ENCODE measurements at regions not wholly inside any gene's neighbourhood (a gene's known extent, or its start where the extent isn't known, plus 50 kb on each side); places are given as distances from the start of the nearest gene placed in this dataset.
A peak's percentile ranks its signal among the peaks of the same experiment; 100 is the strongest.

- Mint-ChIP-seq H3K9me3 (no peaks in the 10 kb centered on the region), H3K4me1 (no peaks in the 10 kb centered on the region), H3K36me3 (no peaks in the 10 kb centered on the region), H3K4me3 (no peak overlapping the region), H3K27me3 (ENCODE audit: low read depth) (no peaks in the 10 kb centered on the region; the same call in 1 of the 2 replicates), H3K27ac (no peak overlapping the region)
- no peak for DNase-seq (ENCODE audit: low spot score)
- TF ChIP-seq MYBL2 (CRISPR knock-in tag; IDR thresholded peaks at IDR 0.05) (no peak), IRF2 (CRISPR knock-in tag; IDR thresholded peaks at IDR 0.05; ENCODE audit: borderline replicate concordance, low read depth) (no peak), CREB1 (CRISPR knock-in tag; IDR thresholded peaks at IDR 0.05) (no peak), ZNF423 (CRISPR knock-in tag; IDR thresholded peaks at IDR 0.05) (no peak), ZNF219 (CRISPR knock-in tag; IDR thresholded peaks at IDR 0.05; ENCODE audit: borderline replicate concordance) (no peak), TP53 (CRISPR knock-in tag; IDR thresholded peaks at IDR 0.05) (no peak), JAZF1 (CRISPR knock-in tag; IDR thresholded peaks at IDR 0.05) (no peak), ATF1 (CRISPR knock-in tag; IDR thresholded peaks at IDR 0.05) (no peak), E2F4 (CRISPR knock-in tag; IDR thresholded peaks at IDR 0.05; ENCODE audit: borderline replicate concordance, low read depth) (no peak), CREM (CRISPR knock-in tag; IDR thresholded peaks at IDR 0.05) (no peak), ETV6 (CRISPR knock-in tag; IDR thresholded peaks at IDR 0.05) (no peak)
- POLR2A ChIA-PET = no interaction called here
- CTCF ChIA-PET = interaction anchor here (0.6 to 1.1 kb wide), 5 partner anchors 19 to 380 kb away, joined by 3 to 5 read pairs (median 3); no protein-coding TSS in a partner anchor
- peak; percentile 85 for ATAC-seq
These were observed 404.4 kb upstream of the MEIS1 start for GRCh38 chr2:66030553-66030952.

GRCh38 chr2:66024391-66024790 is 410.5 kb upstream of the MEIS1 start:
- Mint-ChIP-seq H3K36me3 (no peaks in the 10 kb centered on the region), H3K9me3 (no peaks in the 10 kb centered on the region), H3K4me1 (peaks cover 10% of the 10 kb centered on the region), H3K4me3 (no peak overlapping the region), H3K27me3 (ENCODE audit: low read depth) (no peaks in the 10 kb centered on the region; the same call in 1 of the 2 replicates), H3K27ac (no peak overlapping the region)
- TF ChIP-seq TEAD1 (CRISPR knock-in tag; IDR thresholded peaks at IDR 0.05) (no peak), FOXK1 (CRISPR knock-in tag; IDR thresholded peaks at IDR 0.05) (0 out of 2 replicates have a peak, but pooled peaks have one; percentile 38)
- peak; percentile 80 for ATAC-seq
- POLR2A ChIA-PET = no interaction called here
- DNase-seq (ENCODE audit: low spot score) = peak; percentile 17
- CTCF ChIA-PET = no interaction called here

GRCh38 chr2:66021296-66021695 is 413.6 kb upstream of the MEIS1 start:
- no peaks in the 10 kb centered on the region for H3K27me3 Mint-ChIP-seq (ENCODE audit: low read depth)
- H3K36me3 Mint-ChIP-seq = no peaks in the 10 kb centered on the region
- no peak for ATAC-seq
- H3K27ac Mint-ChIP-seq = no peak overlapping the region
- no peak for DNase-seq (ENCODE audit: low spot score)
- POLR2A ChIA-PET = no interaction called here
- H3K4me1 Mint-ChIP-seq = peaks cover 12% of the 10 kb centered on the region
- no peaks in the 10 kb centered on the region for H3K9me3 Mint-ChIP-seq
- CTCF ChIA-PET = no interaction called here
- no peak overlapping the region for H3K4me3 Mint-ChIP-seq
- TF ChIP-seq TEAD4 (CRISPR knock-in tag; IDR thresholded peaks at IDR 0.05) (no peak), JAZF1 (CRISPR knock-in tag; IDR thresholded peaks at IDR 0.05) (no peak), GRHL2 (CRISPR knock-in tag; IDR thresholded peaks at IDR 0.05; ENCODE audit: insufficient replicate concordance, severe bottlenecking) (no peak), GTF2I (CRISPR knock-in tag; conservative IDR thresholded peaks at IDR 0.05) (no peak), TP53 (CRISPR knock-in tag; IDR thresholded peaks at IDR 0.05) (no peak), AR (CRISPR knock-in tag; IDR thresholded peaks at IDR 0.05) (no peak), ZNF281 (CRISPR knock-in tag; IDR thresholded peaks at IDR 0.05) (no peak), ZNF423 (CRISPR knock-in tag; IDR thresholded peaks at IDR 0.05) (no peak), ETV6 (CRISPR knock-in tag; IDR thresholded peaks at IDR 0.05) (no peak), TCF7 (CRISPR knock-in tag; IDR thresholded peaks at IDR 0.05; ENCODE audit: low read depth) (no peak), RELA (CRISPR knock-in tag; IDR thresholded peaks at IDR 0.05; ENCODE audit: borderline replicate concordance) (no peak), ZNF317 (CRISPR knock-in tag; IDR thresholded peaks at IDR 0.05; ENCODE audit: borderline replicate concordance, low read depth) (no peak), STAT6 (CRISPR knock-in tag; conservative IDR thresholded peaks at IDR 0.05; ENCODE audit: low read depth) (no peak), FOXK1 (CRISPR knock-in tag; IDR thresholded peaks at IDR 0.05) (no peak), CBFB (CRISPR knock-in tag; IDR thresholded peaks at IDR 0.05; ENCODE audit: low read depth) (no peak)

All from WTC11 (cell line).